GM12892 (cell line): ENCODE measurements at regions not wholly inside any gene's neighbourhood (a gene's known extent, or its start where the extent isn't known, plus 50 kb on each side); places are given as distances from the start of the nearest gene placed in this dataset.

ENCODE experiments used
- POLR2A ChIP-seq: IDR thresholded peaks from 2 replicates; pipeline ENCODE4 v1.6.1; 2011; ENCODE audit warnings: low read depth, low read length, control low read depth
- POLR2AphosphoS5 ChIP-seq: IDR thresholded peaks from 2 replicates; pipeline ENCODE4 v1.6.1; 2011; ENCODE audit warnings: low read depth, low read length, control low read depth

DNA sequence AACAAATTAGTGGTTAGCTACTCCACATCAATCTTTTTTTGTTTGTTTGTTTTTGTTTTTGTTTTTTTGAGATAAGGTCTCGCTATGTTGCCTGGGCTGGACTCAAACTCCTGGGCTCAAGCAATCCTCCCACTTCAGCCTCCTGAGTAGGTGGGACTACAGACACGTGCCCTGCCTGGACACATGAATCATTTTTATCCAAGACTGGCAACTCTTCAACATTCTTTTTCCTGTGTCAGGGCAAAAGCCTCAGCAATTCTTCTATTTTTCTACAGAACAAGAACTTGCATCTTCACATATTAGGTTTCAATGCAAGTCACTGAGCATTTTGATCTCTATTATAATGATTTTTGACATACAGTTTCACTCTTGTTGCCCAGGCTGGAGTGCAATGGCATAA lies 76.8 kb upstream of the LRCH1 start:
- TF ChIP-seq POLR2AphosphoS5 (no peak), POLR2A (no peak)
